KMS-11 (cell line): ENCODE measurements at regions not wholly inside any gene's neighbourhood (a gene's known extent, or its start where the extent isn't known, plus 50 kb on each side); places are given as distances from the start of the nearest gene placed in this dataset.

Source experiments
- H2AFZ ChIP-seq: fragments of 200-600 bp; sonication (generic); 2 replicates; pipeline ENCODE4 v1.6.1; 2016; ENCODE audit warnings: antibody characterized with exemption, mixed run types, low read depth
- H3K27ac ChIP-seq: fragments of 200-600 bp; sonication (generic); 2 replicates; pipeline ENCODE4 v1.6.1; 2016; ENCODE audit warnings: mild to moderate bottlenecking, mixed run types
- H3K27me3 ChIP-seq: fragments of 200-600 bp; sonication (generic); 2 replicates; pipeline ENCODE4 v1.6.1; 2017; ENCODE audit warnings: mild to moderate bottlenecking, low read depth, mixed run types, moderate library complexity; ENCODE audit not compliant: insufficient read depth
- H3K36me3 ChIP-seq: fragments of 200-600 bp; sonication (generic); 2 replicates; pipeline ENCODE4 v1.6.1; 2017; ENCODE audit warnings: mild to moderate bottlenecking, mixed run types; ENCODE audit not compliant: insufficient read depth
- H3K4me1 ChIP-seq: fragments of 200-600 bp; sonication (generic); 2 replicates; pipeline ENCODE4 v1.6.1; 2016; ENCODE audit warnings: mild to moderate bottlenecking, low read depth, mixed run types; ENCODE audit not compliant: poor library complexity, severe bottlenecking
- H3K4me2 ChIP-seq: fragments of 200-600 bp; sonication (generic); 2 replicates; pipeline ENCODE4 v1.7.0; 2016; ENCODE audit warnings: mild to moderate bottlenecking, mixed run types
- H3K4me3 ChIP-seq: fragments of 200-600 bp; sonication (generic); IDR thresholded peaks from 2 replicates; pipeline ENCODE4 v1.6.1; 2017; ENCODE audit warnings: low read depth, low read length, mixed read lengths; ENCODE audit not compliant: insufficient read depth
- H3K79me2 ChIP-seq: fragments of 200-600 bp; sonication (generic); 2 replicates; pipeline ENCODE4 v1.6.1; 2016; ENCODE audit warnings: low read depth, mixed run types; ENCODE audit not compliant: insufficient read depth
- H3K9ac ChIP-seq: fragments of 200-600 bp; sonication (generic); 2 replicates; pipeline ENCODE4 v1.6.1; 2016; ENCODE audit warnings: mild to moderate bottlenecking, mixed run types
- H4K20me1 ChIP-seq: fragments of 200-600 bp; sonication (generic); 2 replicates; pipeline ENCODE4 v1.6.1; 2016; ENCODE audit warnings: mild to moderate bottlenecking, mixed run types; ENCODE audit not compliant: insufficient read depth
- CTCF ChIP-seq: fragments of 200-600 bp; sonication (generic); conservative IDR thresholded peaks from 2 replicates; pipeline ENCODE4 v1.6.1; 2017; ENCODE audit warnings: low read depth, mild to moderate bottlenecking, antibody characterized with exemption, low read length, moderate library complexity, mixed read lengths

GRCh38 chr17:79305376-79305767 is 230.7 kb downstream of the ENGASE start:
- Histone ChIP-seq H2AFZ (no peak overlapping the region), H3K4me3 (no peak overlapping the region), H3K27ac (no peak overlapping the region), H3K9ac (no peak overlapping the region), H3K36me3 (no peaks in the 10 kb centered on the region), H4K20me1 (no peaks in the 10 kb centered on the region), H3K4me1 (no peaks in the 10 kb centered on the region), H3K4me2 (no peak overlapping the region), H3K79me2 (no peaks in the 10 kb centered on the region), H3K27me3 (peaks cover 96% of the 10 kb centered on the region)
- no peak for TF ChIP-seq CTCF

- no peaks in the 10 kb centered on the region for H3K79me2 ChIP-seq
- no peak overlapping the region for H3K4me2 ChIP-seq
- no peak for TF ChIP-seq CTCF
- H3K4me3 ChIP-seq = no peak overlapping the region
- H3K27ac ChIP-seq = no peak overlapping the region
- H3K9ac ChIP-seq = no peak overlapping the region
- H4K20me1 ChIP-seq = no peaks in the 10 kb centered on the region
- H3K36me3 ChIP-seq = no peaks in the 10 kb centered on the region
- H3K4me1 ChIP-seq = no peaks in the 10 kb centered on the region
- H2AFZ ChIP-seq = no peak overlapping the region
- H3K27me3 ChIP-seq = peaks cover 96% of the 10 kb centered on the region
Measured at GRCh38 chr17:79304884-79305283, 230.3 kb downstream of the ENGASE start.

- TF ChIP-seq CTCF = no peak
- Histone ChIP-seq H3K4me1 (no peaks in the 10 kb centered on the region), H4K20me1 (no peaks in the 10 kb centered on the region), H3K36me3 (no peaks in the 10 kb centered on the region), H3K27me3 (peaks cover 97% of the 10 kb centered on the region), H3K4me3 (no peak overlapping the region), H3K4me2 (no peak overlapping the region), H3K9ac (no peak overlapping the region), H3K79me2 (no peaks in the 10 kb centered on the region), H3K27ac (no peak overlapping the region), H2AFZ (no peak overlapping the region)
Measured at GRCh38 chr17:79303641-79304205, 229.1 kb downstream of the ENGASE start.

GRCh38 chr17:79301469-79301868 is 226.8 kb downstream of the ENGASE start:
- Histone ChIP-seq H4K20me1 (no peaks in the 10 kb centered on the region), H3K9ac (no peak overlapping the region), H3K36me3 (no peaks in the 10 kb centered on the region), H3K79me2 (no peaks in the 10 kb centered on the region), H2AFZ (no peak overlapping the region), H3K27me3 (peaks cover 96% of the 10 kb centered on the region), H3K4me3 (no peak overlapping the region), H3K4me2 (no peak overlapping the region), H3K4me1 (no peaks in the 10 kb centered on the region), H3K27ac (no peak overlapping the region)
- no peak for TF ChIP-seq CTCF
